ENCODE measurements at regions not wholly inside any gene's neighbourhood (a gene's known extent, or its start where the extent isn't known, plus 50 kb on each side); places are given as distances from the start of the nearest gene placed in this dataset.

DNA sequence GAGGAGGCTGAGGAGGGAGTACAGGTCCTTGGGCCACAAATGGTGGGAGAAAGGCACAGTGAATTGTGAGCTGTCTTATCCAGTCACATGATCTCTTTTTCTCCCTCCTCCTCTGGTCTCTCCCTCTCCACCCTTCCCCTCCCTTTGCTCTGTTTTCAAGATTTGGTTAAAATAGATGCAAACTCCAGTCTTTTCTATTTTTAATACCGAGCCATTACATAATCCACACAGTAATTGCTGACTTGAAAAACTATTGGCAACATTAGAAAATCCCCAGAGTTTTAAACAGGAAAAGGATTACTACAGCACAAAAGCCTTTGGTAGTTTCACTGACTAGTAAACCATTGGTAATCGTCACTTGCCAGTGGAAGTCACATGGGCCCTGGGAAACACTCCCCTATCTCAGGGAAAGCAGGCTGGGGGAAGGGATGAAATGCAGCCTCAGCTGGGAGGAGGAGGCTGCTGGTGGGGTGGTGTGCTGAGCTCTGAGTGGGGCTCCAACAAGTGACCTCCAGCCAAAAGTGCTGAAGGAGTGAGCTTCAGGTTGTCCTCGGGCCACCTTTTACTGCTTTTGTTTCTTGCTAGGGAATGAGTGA, 57.4 kb upstream of the PCBP1 start:
- TF ChIP-seq, protein P1, sequence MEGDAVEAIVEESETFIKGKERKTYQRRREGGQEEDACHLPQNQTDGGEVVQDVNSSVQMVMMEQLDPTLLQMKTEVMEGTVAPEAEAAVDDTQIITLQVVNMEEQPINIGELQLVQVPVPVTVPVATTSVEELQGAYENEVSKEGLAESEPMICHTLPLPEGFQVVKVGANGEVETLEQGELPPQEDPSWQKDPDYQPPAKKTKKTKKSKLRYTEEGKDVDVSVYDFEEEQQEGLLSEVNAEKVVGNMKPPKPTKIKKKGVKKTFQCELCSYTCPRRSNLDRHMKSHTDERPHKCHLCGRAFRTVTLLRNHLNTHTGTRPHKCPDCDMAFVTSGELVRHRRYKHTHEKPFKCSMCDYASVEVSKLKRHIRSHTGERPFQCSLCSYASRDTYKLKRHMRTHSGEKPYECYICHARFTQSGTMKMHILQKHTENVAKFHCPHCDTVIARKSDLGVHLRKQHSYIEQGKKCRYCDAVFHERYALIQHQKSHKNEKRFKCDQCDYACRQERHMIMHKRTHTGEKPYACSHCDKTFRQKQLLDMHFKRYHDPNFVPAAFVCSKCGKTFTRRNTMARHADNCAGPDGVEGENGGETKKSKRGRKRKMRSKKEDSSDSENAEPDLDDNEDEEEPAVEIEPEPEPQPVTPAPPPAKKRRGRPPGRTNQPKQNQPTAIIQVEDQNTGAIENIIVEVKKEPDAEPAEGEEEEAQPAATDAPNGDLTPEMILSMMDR (IDR thresholded peaks at IDR 0.05), result no peak
- TF ChIP-seq EZH2 (IDR thresholded peaks at IDR 0.05) (no peak), EZH2phosphoT487 (IDR thresholded peaks at IDR 0.05) (no peak)

Measured in neural progenitor cell (in vitro differentiated cells).